SK-N-MC (cell line): ENCODE measurements at regions not wholly inside any gene's neighbourhood (a gene's known extent, or its start where the extent isn't known, plus 50 kb on each side); places are given as distances from the start of the nearest gene placed in this dataset.
"Not testable (repeated sequence)": the region's sequence is repeated elsewhere in the genome, so short reads cannot be mapped to it uniquely, and the experiment has no call there.

Experiments used
- EZH2 ChIP-seq: fragments of 200-600 bp; sonication (generic); IDR thresholded peaks from one replicate; pipeline ENCODE4 v1.6.1; 2017; ENCODE audit warnings: antibody characterized with exemption
- FOXP2 ChIP-seq: optimal IDR thresholded peaks from 2 replicates; pipeline ENCODE3; 2011; ENCODE audit warnings: mild to moderate bottlenecking, moderate library complexity; ENCODE audit not compliant: insufficient read depth; ENCODE audit errors: extremely low read length, control extremely low read depth
- POLR2AphosphoS5 ChIP-seq: IDR thresholded peaks from 2 replicates; pipeline ENCODE4 v1.6.1; 2012; ENCODE audit warnings: mild to moderate bottlenecking, low read depth, low read length, borderline replicate concordance

GRCh38 chr14:30413184-30413583 is 145.8 kb upstream of the G2E3 start:
- not testable (repeated sequence) for TF ChIP-seq EZH2, POLR2AphosphoS5, FOXP2
